HCT116 (cell line): ENCODE measurements at regions not wholly inside any gene's neighbourhood (a gene's known extent, or its start where the extent isn't known, plus 50 kb on each side); places are given as distances from the start of the nearest gene placed in this dataset.

Experiments used
- ATAC-seq: fragments of 200-7000 bp; cut with Tn5 transposase; 2 replicates; pipeline ENCODE4 v1.9.1; 2020; ENCODE audit warnings: mild to moderate bottlenecking, moderate library complexity
- BruUV-seq: library from RNA; stranded (reverse); fragments of 400-500 nt; replicated peaks from 2 replicates; lab custom pipeline; 2021; lab: Mats Ljungman, UMichigan
- CTCF ChIA-PET: fragments of 300-600 bp; sonication (Branson Sonifier 250); formaldehyde crosslinking; loops from one replicate; lab custom pipeline; 2021; ENCODE audit warnings: antibody characterized with exemption; lab: Charles Lee
- POLR2A ChIA-PET: fragments of 300-600, 350-600 bp; sonication (Branson Sonifier 250); formaldehyde crosslinking; loops from one replicate; lab custom pipeline; 2021; ENCODE audit warnings: antibody characterized with exemption; lab: Charles Lee
- RAD21 ChIA-PET, 2 experiments: fragments of 300-600 bp; sonication (Branson Sonifier 250); formaldehyde crosslinking; loops; one replicate each; lab custom pipeline; 2023; ENCODE audit warnings: low total read pairs in 2 of 2; ENCODE audit not compliant: uncharacterized antibody in 2 of 2, unreplicated experiment in 2 of 2, low non-redundant PET in 1 of 2; lab: Charles Lee
- DNase-seq: peaks from one replicate; pipeline ENCODE4 v3.0.0-alpha.2; 2010; ENCODE audit warnings: low read depth, low spot score
- H2AFZ ChIP-seq: fragments of 200-600 bp; shearing (Covaris generic), sonication (generic); 2 replicates; pipeline ENCODE4 v1.6.1; 2017; ENCODE audit warnings: low read depth, mixed run types, mixed read lengths, antibody characterized with exemption, low read length; ENCODE audit not compliant: poor library complexity, severe bottlenecking
- H3K27ac ChIP-seq: 2 replicates; pipeline ENCODE4 v1.5.1; 2012; ENCODE audit warnings: low read depth, low read length
- H3K27me3 ChIP-seq: fragments of 200-600 bp; sonication (generic); 2 replicates; pipeline ENCODE4 v1.6.1; 2016; ENCODE audit warnings: mixed run types, low read length, mixed read lengths; ENCODE audit not compliant: insufficient read depth
- H3K36me3 ChIP-seq, 2 experiments: fragments of 200-500 bp in 1 of 2; fragments of 200-600 bp in 1 of 2; sonication (Bioruptor generic) in 1 of 2; sonication (generic) in 1 of 2; 2 replicates each; pipeline versions ENCODE4 v1.5.1 to v1.6.1; 2014 to 2016; ENCODE audit warnings: low read length in 2 of 2, inconsistent platforms in 1 of 2, mixed read lengths in 1 of 2, mixed run types in 1 of 2; ENCODE audit not compliant: insufficient read depth in 2 of 2, control insufficient read depth in 1 of 2
- H3K4me1 ChIP-seq, 2 experiments: fragments of 200-600 bp in 1 of 2; sonication (generic) in 1 of 2; 2 replicates each; pipeline versions ENCODE4 v1.5.1 to v1.6.1; 2012 to 2017; ENCODE audit warnings: low read length in 2 of 2, inconsistent platforms in 1 of 2, mild to moderate bottlenecking in 1 of 2, mixed read lengths in 1 of 2, mixed run types in 1 of 2, moderate library complexity in 1 of 2; ENCODE audit not compliant: insufficient read depth in 2 of 2, control insufficient read depth in 1 of 2
- H3K4me2 ChIP-seq: fragments of 200-600 bp; sonication (generic); 2 replicates; pipeline ENCODE4 v1.6.1; 2017; ENCODE audit warnings: mixed run types, low read length, mixed read lengths
- H3K4me3 ChIP-seq, 2 experiments: fragments of 200-600 bp in 1 of 2; sonication (generic) in 1 of 2; replicated peaks in 1 of 2; 2 replicates each; pipeline ENCODE4 v1.5.1; 2011 to 2016; ENCODE audit warnings: low read length in 2 of 2, control low read depth in 1 of 2, low read depth in 1 of 2, mild to moderate bottlenecking in 1 of 2, mixed read lengths in 1 of 2, mixed run types in 1 of 2
- H3K79me2 ChIP-seq: fragments of 200-600 bp; sonication (generic); 2 replicates; pipeline ENCODE4 v1.6.1; 2017; ENCODE audit warnings: mild to moderate bottlenecking, mixed run types, low read length, moderate library complexity, mixed read lengths; ENCODE audit not compliant: insufficient read depth
- H3K9ac ChIP-seq: fragments of 200-600 bp; sonication (generic); 2 replicates; pipeline ENCODE4 v1.6.1; 2016; ENCODE audit warnings: low read length, mixed read lengths
- H3K9me2 ChIP-seq: fragments of 200-600 bp; sonication (generic), shearing (Covaris generic); 2 replicates; pipeline ENCODE4 v1.6.1; 2017; ENCODE audit warnings: mixed run types, mild to moderate bottlenecking, moderate library complexity; ENCODE audit not compliant: insufficient read depth
- H3K9me3 ChIP-seq, 2 experiments: fragments of 200-500 bp in 1 of 2; fragments of 200-600 bp in 1 of 2; sonication (Bioruptor generic) in 1 of 2; sonication (generic) in 1 of 2; 2 replicates each; pipeline ENCODE4 v1.6.1; 2014 to 2017; ENCODE audit warnings: low read length in 2 of 2, mixed read lengths in 2 of 2, inconsistent platforms in 1 of 2, low read depth in 1 of 2, mild to moderate bottlenecking in 1 of 2, mixed run types in 1 of 2, moderate library complexity in 1 of 2; ENCODE audit not compliant: control insufficient read depth in 1 of 2, insufficient read depth in 1 of 2
- H4K20me1 ChIP-seq: fragments of 200-600 bp; sonication (generic), shearing (Covaris generic); 2 replicates; pipeline ENCODE4 v1.6.1; 2017; ENCODE audit warnings: mixed run types, mild to moderate bottlenecking, moderate library complexity; ENCODE audit not compliant: insufficient read depth
- CBX3 ChIP-seq: IDR thresholded peaks from 2 replicates; pipeline ENCODE4 v1.6.1; 2012; ENCODE audit warnings: low read depth
- CEBPB ChIP-seq: IDR thresholded peaks from 2 replicates; pipeline ENCODE4 v1.6.1; 2012; ENCODE audit warnings: low read depth
- EZH2 ChIP-seq: fragments of 200-600 bp; sonication (generic); IDR thresholded peaks from 2 replicates; pipeline ENCODE4 v1.6.1; 2017; ENCODE audit warnings: antibody characterized with exemption, mixed run types
- EZH2phosphoT487 ChIP-seq: fragments of 200-600 bp; IDR thresholded peaks from 2 replicates; pipeline ENCODE4 v1.6.1; 2018; ENCODE audit warnings: antibody characterized with exemption, borderline replicate concordance
- FOSL1 ChIP-seq: IDR thresholded peaks from 2 replicates; pipeline ENCODE4 v1.6.1; 2012; ENCODE audit warnings: low read depth
- JUND ChIP-seq: IDR thresholded peaks from 2 replicates; pipeline ENCODE4 v1.6.1; 2012
- POLR2AphosphoS5 ChIP-seq: IDR thresholded peaks from 2 replicates; pipeline ENCODE4 v1.6.1; 2011; ENCODE audit warnings: mild to moderate bottlenecking, low read depth, low read length, moderate library complexity
- RAD21 ChIP-seq: IDR thresholded peaks from 2 replicates; pipeline ENCODE4 v1.6.1; 2012; ENCODE audit warnings: low read depth, mild to moderate bottlenecking
- SIN3A ChIP-seq: IDR thresholded peaks from 2 replicates; pipeline ENCODE4 v1.6.1; 2012; ENCODE audit warnings: low read depth
- SP1 ChIP-seq: IDR thresholded peaks from 2 replicates; pipeline ENCODE4 v1.6.1; 2012; ENCODE audit warnings: low read depth
- TCF7L2 ChIP-seq: IDR thresholded peaks from 2 replicates; pipeline ENCODE4 v1.7.0; 2011; ENCODE audit warnings: borderline replicate concordance, inconsistent platforms; ENCODE audit not compliant: insufficient read depth, insufficient read length; ENCODE audit errors: extremely low read depth
- YY1 ChIP-seq: IDR thresholded peaks from 2 replicates; pipeline ENCODE4 v1.6.1; 2011; ENCODE audit warnings: low read length, low read depth, moderate library complexity, mild to moderate bottlenecking; ENCODE audit not compliant: insufficient replicate concordance; ENCODE audit errors: extremely low read depth
- intact Hi-C: fragments of 100-400 bp; cut with micrococcal nuclease; formaldehyde crosslinking; loops from 2 replicates; pipeline ENCODE4 v1.10.0; 2022
- TF ChIP-seq, protein P1 (sequence below): IDR thresholded peaks from 2 replicates; pipeline ENCODE4 v1.6.1; 2012
- TF ChIP-seq, protein P2 (sequence below): IDR thresholded peaks from 2 replicates; pipeline ENCODE4 v1.6.1; 2012
- TF ChIP-seq, protein P3 (sequence below), 3 experiments: fragments of 200-600 bp in 1 of 3; sonication (generic) in 1 of 3; IDR thresholded peaks in 2 of 3; conservative IDR thresholded peaks in 1 of 3; 2 replicates each; pipeline ENCODE4 v1.5.1; 2012 to 2017; ENCODE audit warnings: low read depth in 2 of 3, low read length in 2 of 3, antibody characterized with exemption in 1 of 3, borderline replicate concordance in 1 of 3, control low read depth in 1 of 3, mild to moderate bottlenecking in 1 of 3, mixed read lengths in 1 of 3, mixed run types in 1 of 3, moderate library complexity in 1 of 3; ENCODE audit not compliant: insufficient read depth in 1 of 3

- POLR2A ChIA-PET = no interaction called here
- H3K27me3 ChIP-seq = no peaks in the 10 kb centered on the region
- no peak overlapping the region for H3K9ac ChIP-seq
- H2AFZ ChIP-seq = no peak overlapping the region
- RAD21 ChIA-PET = no interaction called here
- CTCF ChIA-PET = no interaction called here
- no peaks in the 10 kb centered on the region for H3K79me2 ChIP-seq
- no peak overlapping the region for H3K4me2 ChIP-seq
- ATAC-seq = no peak
- no peaks in the 10 kb centered on the region for H3K36me3 ChIP-seq
- H3K4me3 ChIP-seq = no peak overlapping the region
- H3K4me1 ChIP-seq = peaks cover 0 to 6% of the 10 kb centered on the region in 2 experiments; a peak in 1 of 4 replicates
- no peak for TF ChIP-seq SIN3A
- TF ChIP-seq SP1 = no peak
- no peak for TF ChIP-seq CEBPB
- TF ChIP-seq, protein P1, sequence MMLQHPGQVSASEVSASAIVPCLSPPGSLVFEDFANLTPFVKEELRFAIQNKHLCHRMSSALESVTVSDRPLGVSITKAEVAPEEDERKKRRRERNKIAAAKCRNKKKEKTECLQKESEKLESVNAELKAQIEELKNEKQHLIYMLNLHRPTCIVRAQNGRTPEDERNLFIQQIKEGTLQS = no peak
- TF ChIP-seq JUND = no peak
- no peak for TF ChIP-seq RAD21
- TF ChIP-seq, protein P2, sequence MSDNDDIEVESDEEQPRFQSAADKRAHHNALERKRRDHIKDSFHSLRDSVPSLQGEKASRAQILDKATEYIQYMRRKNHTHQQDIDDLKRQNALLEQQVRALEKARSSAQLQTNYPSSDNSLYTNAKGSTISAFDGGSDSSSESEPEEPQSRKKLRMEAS = no peak
- TF ChIP-seq EZH2phosphoT487 = no peak
- TF ChIP-seq FOSL1 = no peak
- no peak for TF ChIP-seq TCF7L2
- TF ChIP-seq CBX3 = no peak
- TF ChIP-seq, protein P3, sequence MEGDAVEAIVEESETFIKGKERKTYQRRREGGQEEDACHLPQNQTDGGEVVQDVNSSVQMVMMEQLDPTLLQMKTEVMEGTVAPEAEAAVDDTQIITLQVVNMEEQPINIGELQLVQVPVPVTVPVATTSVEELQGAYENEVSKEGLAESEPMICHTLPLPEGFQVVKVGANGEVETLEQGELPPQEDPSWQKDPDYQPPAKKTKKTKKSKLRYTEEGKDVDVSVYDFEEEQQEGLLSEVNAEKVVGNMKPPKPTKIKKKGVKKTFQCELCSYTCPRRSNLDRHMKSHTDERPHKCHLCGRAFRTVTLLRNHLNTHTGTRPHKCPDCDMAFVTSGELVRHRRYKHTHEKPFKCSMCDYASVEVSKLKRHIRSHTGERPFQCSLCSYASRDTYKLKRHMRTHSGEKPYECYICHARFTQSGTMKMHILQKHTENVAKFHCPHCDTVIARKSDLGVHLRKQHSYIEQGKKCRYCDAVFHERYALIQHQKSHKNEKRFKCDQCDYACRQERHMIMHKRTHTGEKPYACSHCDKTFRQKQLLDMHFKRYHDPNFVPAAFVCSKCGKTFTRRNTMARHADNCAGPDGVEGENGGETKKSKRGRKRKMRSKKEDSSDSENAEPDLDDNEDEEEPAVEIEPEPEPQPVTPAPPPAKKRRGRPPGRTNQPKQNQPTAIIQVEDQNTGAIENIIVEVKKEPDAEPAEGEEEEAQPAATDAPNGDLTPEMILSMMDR (IDR thresholded peaks at IDR 0.05 in 2 of 3, conservative IDR thresholded peaks at IDR 0.05 in 1 of 3; ENCODE audit: borderline replicate concordance in 1 of 3, insufficient read depth in 1 of 3, low read depth in 2 of 3, low read length in 2 of 3) = no peak
- no peak for TF ChIP-seq YY1
- no peak for TF ChIP-seq POLR2AphosphoS5
- TF ChIP-seq EZH2 = no peak
- BruUV-seq = no TSS peak
- intact Hi-C loops = no loop called here
- no peaks in the 10 kb centered on the region for H4K20me1 ChIP-seq
- no peak for DNase-seq
- no peaks in the 10 kb centered on the region for H3K9me3 ChIP-seq
- H3K9me2 ChIP-seq = no peaks in the 10 kb centered on the region
- no peak overlapping the region for H3K27ac ChIP-seq
Measured at GRCh38 chr2:82128051-82128450, 1823.5 kb upstream of the LRRTM1 start.
